NB4 (cell line): ENCODE measurements at regions not wholly inside any gene's neighbourhood (a gene's known extent, or its start where the extent isn't known, plus 50 kb on each side); places are given as distances from the start of the nearest gene placed in this dataset.

ENCODE experiments used
- DNase-seq: peaks from one replicate; pipeline ENCODE4 v3.0.0; 2010; ENCODE audit warnings: low read depth
- H3K4me3 ChIP-seq: one replicate; pipeline ENCODE4 v1.5.1; 2011; ENCODE audit warnings: mild to moderate bottlenecking, low read depth, low read length, moderate library complexity
- MYC ChIP-seq: IDR thresholded peaks from 2 replicates; pipeline ENCODE4 v1.6.1; 2011; ENCODE audit warnings: low read depth, low read length
- POLR2A ChIP-seq: IDR thresholded peaks from 2 replicates; pipeline ENCODE4 v1.6.1; 2011; ENCODE audit warnings: mild to moderate bottlenecking; ENCODE audit not compliant: insufficient read length; ENCODE audit errors: extremely low read depth
- TF ChIP-seq, protein P1 (sequence below): IDR thresholded peaks from one replicate; pipeline ENCODE4 v1.5.1; 2012; ENCODE audit warnings: low read depth, low read length
- TF ChIP-seq, protein P2 (sequence below): IDR thresholded peaks from 2 replicates; pipeline ENCODE4 v1.6.1; 2011; ENCODE audit warnings: low read depth, low read length

DNA sequence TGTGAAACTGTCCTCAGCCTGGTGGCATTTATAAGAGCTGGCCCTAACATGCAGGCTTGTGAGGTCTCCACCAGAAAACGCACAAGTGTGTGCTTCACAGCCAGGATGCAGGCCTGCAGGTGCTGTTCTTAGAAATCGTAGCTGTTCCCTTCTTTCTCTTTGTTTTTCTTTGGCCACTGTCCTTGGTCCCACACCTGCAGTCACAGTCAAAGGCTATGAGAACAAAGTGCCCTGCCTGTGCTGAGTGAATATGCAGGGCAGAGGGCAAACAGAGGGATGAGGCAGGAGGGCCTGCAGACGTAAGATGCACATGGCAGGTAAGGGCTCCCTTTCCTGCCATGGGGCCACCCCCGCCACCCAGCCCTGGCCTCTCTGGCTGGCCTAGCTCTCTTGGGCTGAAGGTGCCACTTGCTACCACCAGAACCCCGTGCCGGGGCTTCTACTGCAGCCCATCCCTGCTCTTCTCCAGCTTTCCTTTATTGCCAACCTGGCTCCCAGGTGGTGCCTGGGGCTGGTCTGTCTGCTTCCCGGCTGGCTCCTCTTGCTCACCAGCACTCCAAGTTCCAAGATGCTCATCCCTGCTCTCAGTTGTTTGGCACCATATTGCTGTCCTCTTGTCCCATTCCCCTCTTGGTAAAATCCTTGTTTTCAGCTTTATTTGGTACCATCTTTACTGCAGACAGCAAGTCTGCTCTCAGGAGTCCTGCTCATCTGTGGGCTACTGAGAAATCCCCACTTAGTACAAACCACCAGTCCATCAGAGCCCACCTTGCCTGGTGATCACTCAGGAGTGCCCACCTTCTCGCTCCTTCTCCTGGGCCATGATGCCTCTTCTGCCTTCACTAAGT lies 308.1 kb upstream of the ZMIZ1 start:
- no peak for DNase-seq
- no peak for TF ChIP-seq POLR2A
- TF ChIP-seq, protein P1, sequence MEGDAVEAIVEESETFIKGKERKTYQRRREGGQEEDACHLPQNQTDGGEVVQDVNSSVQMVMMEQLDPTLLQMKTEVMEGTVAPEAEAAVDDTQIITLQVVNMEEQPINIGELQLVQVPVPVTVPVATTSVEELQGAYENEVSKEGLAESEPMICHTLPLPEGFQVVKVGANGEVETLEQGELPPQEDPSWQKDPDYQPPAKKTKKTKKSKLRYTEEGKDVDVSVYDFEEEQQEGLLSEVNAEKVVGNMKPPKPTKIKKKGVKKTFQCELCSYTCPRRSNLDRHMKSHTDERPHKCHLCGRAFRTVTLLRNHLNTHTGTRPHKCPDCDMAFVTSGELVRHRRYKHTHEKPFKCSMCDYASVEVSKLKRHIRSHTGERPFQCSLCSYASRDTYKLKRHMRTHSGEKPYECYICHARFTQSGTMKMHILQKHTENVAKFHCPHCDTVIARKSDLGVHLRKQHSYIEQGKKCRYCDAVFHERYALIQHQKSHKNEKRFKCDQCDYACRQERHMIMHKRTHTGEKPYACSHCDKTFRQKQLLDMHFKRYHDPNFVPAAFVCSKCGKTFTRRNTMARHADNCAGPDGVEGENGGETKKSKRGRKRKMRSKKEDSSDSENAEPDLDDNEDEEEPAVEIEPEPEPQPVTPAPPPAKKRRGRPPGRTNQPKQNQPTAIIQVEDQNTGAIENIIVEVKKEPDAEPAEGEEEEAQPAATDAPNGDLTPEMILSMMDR: no peak
- TF ChIP-seq MYC: no peak
- TF ChIP-seq, protein P2, sequence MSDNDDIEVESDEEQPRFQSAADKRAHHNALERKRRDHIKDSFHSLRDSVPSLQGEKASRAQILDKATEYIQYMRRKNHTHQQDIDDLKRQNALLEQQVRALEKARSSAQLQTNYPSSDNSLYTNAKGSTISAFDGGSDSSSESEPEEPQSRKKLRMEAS: no peak
- no peak overlapping the region for H3K4me3 ChIP-seq

DNA sequence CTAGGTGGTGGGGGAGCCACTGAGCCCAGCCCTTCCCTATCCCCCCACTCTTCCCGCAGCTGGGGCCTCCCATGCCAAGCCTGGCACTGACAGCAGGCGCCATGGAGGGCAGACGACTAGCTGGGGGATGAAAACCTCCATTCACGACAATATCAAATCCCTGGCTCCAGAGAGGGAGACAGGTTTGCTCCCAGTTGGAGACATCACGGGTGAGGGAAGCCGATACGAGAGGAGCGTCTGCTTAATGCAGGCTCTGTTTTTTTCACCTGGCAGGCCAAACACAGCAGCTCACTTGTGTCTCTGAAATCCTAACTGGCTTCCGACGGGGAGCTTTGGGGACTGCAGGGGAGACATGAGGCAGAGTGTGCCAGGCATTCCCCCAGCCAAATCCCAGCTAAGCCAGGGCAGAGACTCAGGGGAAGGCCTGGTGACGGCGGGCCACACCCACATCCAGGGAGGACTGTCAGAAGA lies 307.4 kb upstream of the ZMIZ1 start:
- no peak for DNase-seq
- TF ChIP-seq, protein P1: no peak
- TF ChIP-seq, protein P2: no peak
- no peak for TF ChIP-seq POLR2A
- no peak for TF ChIP-seq MYC
- H3K4me3 ChIP-seq: no peak overlapping the region

DNA sequence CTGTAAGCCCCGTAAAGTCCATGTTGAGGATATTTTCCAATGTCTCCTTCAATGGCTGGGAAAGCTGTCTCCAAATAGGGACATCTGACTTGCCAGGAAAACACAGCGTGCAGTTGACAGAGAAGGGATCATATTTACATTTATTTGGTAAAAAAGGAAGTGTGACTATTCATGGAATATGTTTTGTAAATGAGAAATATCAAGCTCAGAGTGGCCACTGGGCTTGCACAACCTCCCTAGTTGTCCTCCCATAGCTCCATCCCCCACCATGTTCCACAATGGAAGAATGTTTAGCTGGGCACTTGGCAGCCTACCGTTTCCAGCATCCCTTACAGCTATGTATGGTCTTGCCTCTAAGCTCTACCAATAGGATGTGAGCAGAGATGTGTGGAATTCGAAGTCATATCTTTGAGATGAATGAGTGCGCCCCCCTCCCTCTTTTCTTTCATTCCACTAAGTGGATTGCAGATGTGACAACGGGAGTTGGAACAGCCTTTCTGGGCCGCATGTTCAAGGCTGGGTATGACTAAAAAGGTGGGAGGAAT lies 306.6 kb upstream of the ZMIZ1 start:
- no peak overlapping the region for H3K4me3 ChIP-seq
- DNase-seq: no peak
- TF ChIP-seq, protein P1: no peak
- TF ChIP-seq, protein P2: no peak
- TF ChIP-seq MYC (no peak), POLR2A (no peak)

DNA sequence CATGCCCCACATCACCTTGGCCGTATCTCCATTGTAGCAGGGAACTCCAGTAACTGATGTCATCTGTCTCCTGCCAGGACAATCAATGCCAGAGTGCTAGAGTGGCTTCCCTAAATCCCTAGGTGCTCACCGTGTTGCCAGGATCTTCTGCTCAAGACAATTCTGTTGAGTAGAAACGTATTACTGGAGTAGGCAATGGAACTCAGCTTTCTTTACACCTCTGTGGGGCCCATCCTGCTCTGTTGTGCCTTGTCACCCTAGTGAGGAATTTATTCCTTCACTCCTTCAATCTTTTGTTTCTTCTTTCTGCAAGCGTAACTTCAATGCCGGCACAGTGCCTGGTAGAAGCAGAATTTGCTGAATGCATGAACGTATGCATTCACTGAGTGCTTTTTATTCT lies 305.5 kb upstream of the ZMIZ1 start:
- TF ChIP-seq, protein P2: no peak
- TF ChIP-seq POLR2A (no peak), MYC (no peak)
- TF ChIP-seq, protein P1: no peak
- no peak for DNase-seq
- H3K4me3 ChIP-seq: no peak overlapping the region

DNA sequence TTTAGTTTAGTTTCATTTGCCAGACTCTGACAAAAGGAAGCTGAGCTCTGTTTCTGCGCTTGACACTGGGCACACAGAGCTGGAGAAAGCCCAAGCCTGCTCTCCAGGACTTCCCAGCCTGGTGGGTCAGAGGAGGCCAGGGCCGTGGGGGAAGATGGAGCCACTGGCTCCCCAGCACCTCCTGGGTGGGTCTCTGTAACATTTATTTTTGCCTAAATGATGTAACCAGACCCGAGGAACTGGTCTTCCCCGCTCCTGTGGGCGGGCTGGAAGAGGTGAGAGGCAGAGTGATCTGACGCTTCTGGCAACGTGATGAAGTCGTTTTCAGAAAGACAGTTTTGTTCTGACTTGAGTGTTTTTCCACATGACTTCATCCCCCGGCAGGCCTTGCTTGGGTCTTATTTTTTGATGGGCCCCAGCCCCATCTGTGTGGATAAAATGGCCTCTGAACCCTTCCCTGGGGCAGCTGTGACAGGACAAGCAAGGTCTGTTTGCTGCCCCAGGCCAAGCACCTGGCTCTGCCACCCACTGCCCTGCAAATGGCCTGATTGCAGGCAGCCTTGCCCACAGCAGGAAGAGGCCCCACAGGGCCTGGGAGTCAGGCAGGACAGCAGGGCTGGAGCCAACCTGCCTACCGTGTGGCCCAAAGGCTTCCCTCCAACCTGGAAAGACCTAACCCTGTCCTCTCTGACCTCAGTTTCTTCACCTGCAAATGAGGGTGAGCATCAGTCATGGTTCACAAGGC lies 304.9 kb upstream of the ZMIZ1 start:
- H3K4me3 ChIP-seq: no peak overlapping the region
- DNase-seq: no peak
- TF ChIP-seq, protein P1: no peak
- TF ChIP-seq, protein P2: no peak
- TF ChIP-seq POLR2A (no peak), MYC (no peak)
